Neural crest cell (in vitro differentiated cells): ENCODE measurements at regions not wholly inside any gene's neighbourhood (a gene's known extent, or its start where the extent isn't known, plus 50 kb on each side); places are given as distances from the start of the nearest gene placed in this dataset.

Experiments
- DNase-seq: peaks from one replicate; pipeline ENCODE4 v3.0.0; 2021; ENCODE audit warnings: low read depth, mixed read lengths, low spot score
- H3K27ac Mint-ChIP-seq: one replicate; pipeline ENCODE4 v1.8.0; 2021; ENCODE audit warnings: mild to moderate bottlenecking, mixed read lengths; ENCODE audit not compliant: unreplicated experiment
- H3K27me3 Mint-ChIP-seq: 2 replicates; pipeline ENCODE4 v1.8.0; 2021; ENCODE audit warnings: low read depth, mild to moderate bottlenecking, mixed read lengths
- H3K36me3 Mint-ChIP-seq: 2 replicates; pipeline ENCODE4 v1.8.0; 2021; ENCODE audit warnings: low read depth, mild to moderate bottlenecking, mixed read lengths
- H3K4me1 Mint-ChIP-seq: 2 replicates; pipeline ENCODE4 v1.8.0; 2021; ENCODE audit warnings: mixed read lengths
- H3K4me3 Mint-ChIP-seq: one replicate; pipeline ENCODE4 v1.8.0; 2021; ENCODE audit warnings: mild to moderate bottlenecking, mixed read lengths
- H3K9me3 Mint-ChIP-seq: 2 replicates; pipeline ENCODE4 v1.8.0; 2021; ENCODE audit warnings: mixed read lengths
- CTCF ChIP-seq: fragments of 200-600 bp; sonication (generic); conservative IDR thresholded peaks from 2 replicates; pipeline ENCODE4 v1.5.0; 2021; ENCODE audit warnings: antibody characterized with exemption, mild to moderate bottlenecking

GRCh38 chr5:124421584-124421983, 324.9 kb downstream of the ZNF608 start:
- Mint-ChIP-seq H3K4me1 (peaks cover 5% of the 10 kb centered on the region), H3K36me3 (peaks cover 29% of the 10 kb centered on the region), H3K9me3 (peaks cover 14% of the 10 kb centered on the region), H3K4me3 (no peak overlapping the region), H3K27ac (peak overlapping the region; percentile 50), H3K27me3 (no peaks in the 10 kb centered on the region)
- no peak for TF ChIP-seq CTCF
- DNase-seq = no peak

GRCh38 chr5:124420952-124421351, 325.5 kb downstream of the ZNF608 start:
- H3K27me3 Mint-ChIP-seq = no peaks in the 10 kb centered on the region
- peaks cover 3% of the 10 kb centered on the region for H3K4me1 Mint-ChIP-seq
- no peak overlapping the region for H3K4me3 Mint-ChIP-seq
- peaks cover 13% of the 10 kb centered on the region for H3K9me3 Mint-ChIP-seq
- no peak for TF ChIP-seq CTCF
- H3K36me3 Mint-ChIP-seq = peaks cover 25% of the 10 kb centered on the region
- no peak for DNase-seq
- H3K27ac Mint-ChIP-seq = no peak overlapping the region

GRCh38 chr5:124419531-124419930, 326.9 kb downstream of the ZNF608 start:
- H3K4me3 Mint-ChIP-seq = no peak overlapping the region
- peaks cover 3% of the 10 kb centered on the region for H3K4me1 Mint-ChIP-seq
- peaks cover 9% of the 10 kb centered on the region for H3K9me3 Mint-ChIP-seq
- H3K27me3 Mint-ChIP-seq = no peaks in the 10 kb centered on the region
- no peak for TF ChIP-seq CTCF
- H3K27ac Mint-ChIP-seq = no peak overlapping the region
- H3K36me3 Mint-ChIP-seq = peaks cover 14% of the 10 kb centered on the region
- DNase-seq = no peak

GRCh38 chr5:124418390-124418789, 328.0 kb downstream of the ZNF608 start:
- TF ChIP-seq CTCF = no peak
- peaks cover 7% of the 10 kb centered on the region for H3K36me3 Mint-ChIP-seq
- peaks cover 4% of the 10 kb centered on the region for H3K4me1 Mint-ChIP-seq
- peaks cover 7% of the 10 kb centered on the region for H3K9me3 Mint-ChIP-seq
- DNase-seq = no peak
- no peaks in the 10 kb centered on the region for H3K27me3 Mint-ChIP-seq
- no peak overlapping the region for H3K4me3 Mint-ChIP-seq
- peak overlapping the region; percentile 59 for H3K27ac Mint-ChIP-seq

GRCh38 chr5:124417196-124417595, 329.2 kb downstream of the ZNF608 start:
- TF ChIP-seq CTCF = no peak
- DNase-seq = no peak
- Mint-ChIP-seq H3K9me3 (peaks cover 11% of the 10 kb centered on the region), H3K36me3 (peaks cover 8% of the 10 kb centered on the region), H3K27me3 (no peaks in the 10 kb centered on the region), H3K4me1 (peaks cover 4% of the 10 kb centered on the region), H3K4me3 (no peak overlapping the region), H3K27ac (no peak overlapping the region)

GRCh38 chr5:124416627-124417026, 329.8 kb downstream of the ZNF608 start:
- H3K9me3 Mint-ChIP-seq = peaks cover 8% of the 10 kb centered on the region

More at GRCh38 chr5:124416627-124417026, 329.8 kb downstream of the ZNF608 start:
- Mint-ChIP-seq H3K27ac (no peak overlapping the region), H3K4me3 (no peak overlapping the region), H3K36me3 (peaks cover 5% of the 10 kb centered on the region), H3K4me1 (peaks cover 4% of the 10 kb centered on the region), H3K27me3 (no peaks in the 10 kb centered on the region)
- DNase-seq = no peak
- no peak for TF ChIP-seq CTCF
